ENCODE measurements at regions not wholly inside any gene's neighbourhood (a gene's known extent, or its start where the extent isn't known, plus 50 kb on each side); places are given as distances from the start of the nearest gene placed in this dataset.
"Not testable (repeated sequence)": the region's sequence is repeated elsewhere in the genome, so short reads cannot be mapped to it uniquely, and the experiment has no call there.

GRCh38 chr10:109264004-109264403 is 659.3 kb downstream of the XPNPEP1 start:
- no peak for DNase-seq

DNA sequence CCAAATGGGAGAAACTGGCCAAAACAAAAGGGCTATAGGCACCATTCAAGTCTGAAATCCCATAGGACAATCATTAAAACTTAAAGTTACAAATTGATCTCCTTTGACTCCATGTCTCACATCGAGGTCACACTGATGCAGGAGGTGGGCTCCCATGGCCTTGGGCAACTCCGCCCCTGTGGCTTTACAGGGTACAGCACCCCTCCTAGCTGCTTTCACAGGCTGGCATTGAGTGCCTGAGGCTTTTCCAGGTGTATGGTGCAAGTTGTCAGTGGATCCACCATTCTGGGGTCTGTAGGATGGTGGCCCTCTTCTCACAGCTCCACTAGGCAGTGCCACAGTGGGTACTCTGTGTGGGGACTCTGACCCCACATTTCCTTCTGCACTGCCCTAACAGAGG is 662.1 kb downstream of the XPNPEP1 start:
- no peak for DNase-seq

DNA sequence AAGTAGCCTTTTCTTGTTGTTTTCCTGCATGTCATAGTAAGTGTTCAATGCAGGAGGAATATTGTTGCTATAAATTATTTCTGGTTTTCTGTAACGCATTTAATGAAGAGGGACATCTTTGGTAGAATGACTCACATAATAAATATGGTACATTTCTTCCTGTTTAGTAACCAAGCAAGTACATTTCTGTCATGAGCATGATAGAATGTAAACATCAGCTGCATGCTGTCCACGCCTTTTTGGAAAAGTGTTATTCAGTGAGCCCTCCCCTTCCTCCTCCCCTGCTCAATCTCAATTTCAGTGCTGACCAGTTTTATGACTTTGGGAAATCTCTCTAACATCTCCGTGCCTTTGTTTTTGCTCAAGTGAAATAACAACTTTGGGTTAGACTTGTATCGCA is 664.0 kb downstream of the XPNPEP1 start:
- DNase-seq, result no peak

DNA sequence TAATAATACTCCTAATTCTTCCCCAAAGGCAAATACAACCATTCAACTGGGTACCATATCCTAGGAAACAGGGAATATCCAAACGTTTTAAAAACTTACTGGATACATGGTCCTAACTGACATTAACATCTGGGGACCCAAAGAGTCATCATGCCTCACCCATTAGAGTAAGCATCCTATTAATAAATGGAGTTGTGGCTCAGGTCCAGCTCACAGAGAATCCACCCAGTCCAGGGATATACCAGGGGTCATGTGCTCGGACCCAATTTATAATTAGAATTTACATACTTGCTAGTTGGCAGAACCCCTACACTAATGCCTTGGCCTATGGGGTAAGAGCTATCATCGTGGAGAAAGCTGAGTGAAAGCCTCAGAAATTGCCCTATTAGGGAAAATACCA is 670.0 kb downstream of the XPNPEP1 start:
- DNase-seq, result no peak

DNA sequence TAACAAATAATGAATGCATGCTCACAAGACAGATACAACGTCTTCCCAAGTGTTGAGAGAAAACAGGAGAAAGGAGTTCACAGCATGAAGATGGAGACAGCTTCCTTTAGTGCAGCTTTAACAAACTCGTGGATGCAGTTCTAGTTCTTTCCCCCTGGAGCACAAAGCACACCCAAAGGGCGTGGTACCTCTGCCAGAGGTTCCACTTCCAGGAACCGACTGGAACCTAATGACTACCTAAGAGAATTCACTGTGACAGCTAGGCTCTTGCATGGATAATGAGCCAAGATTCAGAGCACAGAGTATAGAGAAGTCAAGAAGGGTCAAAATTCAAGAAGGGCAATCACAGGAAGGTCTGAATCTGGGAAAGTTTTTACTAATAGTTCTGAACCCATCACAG is 673.2 kb downstream of the XPNPEP1 start:
- DNase-seq, result no peak

DNA sequence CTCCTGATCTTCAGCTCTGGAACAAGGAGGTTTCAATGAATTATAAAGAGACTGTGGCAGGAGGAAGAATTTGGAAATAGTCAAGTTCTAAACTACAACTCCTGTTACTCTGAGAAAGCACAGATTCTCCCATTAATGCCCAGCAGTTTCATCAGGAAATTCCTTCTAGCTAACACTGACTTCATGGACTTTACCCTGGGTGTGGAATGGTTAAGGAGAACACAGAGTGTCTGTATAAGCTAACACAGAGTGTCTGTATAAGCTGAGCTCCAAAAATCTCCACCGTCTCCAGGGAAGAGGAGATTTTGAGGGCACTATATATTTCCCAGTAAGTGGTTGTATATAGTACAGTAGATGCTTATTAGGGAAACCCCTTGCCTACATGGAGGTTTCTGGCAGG is 675.5 kb downstream of the XPNPEP1 start:
- DNase-seq, result no peak

DNA sequence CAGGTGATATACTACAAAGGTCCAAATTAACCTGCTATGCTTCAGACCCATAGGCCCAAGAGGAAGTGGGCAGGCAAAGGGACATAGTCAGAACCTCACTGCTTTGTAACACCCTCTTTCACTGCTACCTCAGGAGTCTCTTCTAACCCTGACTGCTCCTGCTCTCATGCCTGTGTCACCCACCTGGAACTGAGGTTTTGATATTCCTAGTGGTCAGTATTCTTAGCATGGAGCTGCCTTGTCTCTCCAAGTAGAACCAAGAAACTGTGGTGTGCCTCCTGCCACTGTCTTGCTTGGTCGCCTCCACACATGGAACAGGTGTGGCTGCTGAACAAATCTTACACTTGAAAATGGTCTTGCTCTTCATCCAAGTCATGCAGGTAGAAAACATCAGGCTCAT is 677.5 kb downstream of the XPNPEP1 start:
- DNase-seq, result no peak

DNA sequence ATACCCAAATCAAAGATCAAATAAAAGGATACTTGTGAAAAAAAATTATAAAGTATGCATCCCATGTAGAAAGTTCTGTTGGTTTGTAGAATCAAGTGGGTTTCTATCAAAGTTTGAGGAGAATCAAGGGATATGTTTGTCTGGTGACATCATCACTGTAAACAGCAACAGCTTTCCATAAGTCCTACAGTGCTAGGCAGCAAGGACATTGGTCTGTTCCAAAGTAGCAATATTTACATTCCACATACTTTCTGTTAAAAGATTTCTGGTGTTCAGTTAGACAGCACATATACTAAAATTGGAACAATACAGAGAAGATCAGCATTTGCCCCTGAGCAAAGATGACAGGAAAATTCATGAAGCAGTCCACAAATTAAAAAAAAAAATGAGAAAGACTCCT is 683.9 kb downstream of the XPNPEP1 start:
- DNase-seq, result no peak

DNA sequence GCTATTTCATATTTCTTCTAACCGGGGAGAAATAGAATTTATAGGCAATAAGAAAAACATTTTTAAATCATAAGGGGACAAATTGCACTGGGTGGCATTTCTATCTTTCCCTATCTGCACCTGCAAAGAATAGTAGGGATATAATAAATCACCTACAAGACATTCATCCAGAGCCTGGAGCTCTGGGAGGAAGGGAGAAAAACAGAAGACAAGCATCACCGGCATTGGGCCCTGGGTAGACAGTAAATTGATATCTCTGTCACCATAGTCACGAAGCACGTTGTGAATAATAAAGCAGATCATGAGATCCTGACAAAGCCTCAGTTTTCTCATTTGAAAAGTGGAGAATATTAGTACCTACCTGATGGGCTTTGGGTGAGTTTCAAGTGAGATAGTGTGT is 685.6 kb downstream of the XPNPEP1 start:
- DNase-seq, result no peak

GRCh38 chr10:109237050-109237449 is 686.3 kb downstream of the XPNPEP1 start:
- no peak for DNase-seq

GRCh38 chr10:109223533-109223932 is 699.8 kb downstream of the XPNPEP1 start:
- not testable (repeated sequence) for DNase-seq

GRCh38 chr10:109219935-109220605 is 703.2 kb downstream of the XPNPEP1 start:
- no peak for DNase-seq

GRCh38 chr10:109218207-109218606 is 705.1 kb downstream of the XPNPEP1 start:
- DNase-seq, result no peak

- DNase-seq, result no peak
Observed at GRCh38 chr10:109215291-109216075, 707.8 kb downstream of the XPNPEP1 start.

GRCh38 chr10:109214891-109215290 is 708.4 kb downstream of the XPNPEP1 start:
- not testable (repeated sequence) for DNase-seq

DNA sequence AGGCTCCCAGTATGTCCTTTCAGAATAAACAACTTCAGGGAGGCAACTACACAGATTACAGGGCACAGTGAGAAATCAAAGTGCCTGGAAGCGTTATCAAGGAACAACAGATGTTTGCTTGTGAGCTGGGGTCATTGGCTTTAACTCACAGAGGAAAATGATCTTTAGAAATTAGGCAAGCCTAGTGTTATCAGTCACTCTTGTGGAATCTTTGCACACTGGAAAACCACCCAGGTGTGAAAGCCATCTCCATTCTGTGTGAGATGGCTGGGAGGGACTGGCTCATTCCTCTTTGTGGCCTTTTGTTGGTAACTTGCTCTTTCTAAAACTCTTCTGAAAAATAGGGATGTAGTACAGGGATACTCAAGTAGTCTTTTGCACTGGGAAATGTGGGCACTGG is 716.0 kb downstream of the XPNPEP1 start:
- DNase-seq, result no peak

DNA sequence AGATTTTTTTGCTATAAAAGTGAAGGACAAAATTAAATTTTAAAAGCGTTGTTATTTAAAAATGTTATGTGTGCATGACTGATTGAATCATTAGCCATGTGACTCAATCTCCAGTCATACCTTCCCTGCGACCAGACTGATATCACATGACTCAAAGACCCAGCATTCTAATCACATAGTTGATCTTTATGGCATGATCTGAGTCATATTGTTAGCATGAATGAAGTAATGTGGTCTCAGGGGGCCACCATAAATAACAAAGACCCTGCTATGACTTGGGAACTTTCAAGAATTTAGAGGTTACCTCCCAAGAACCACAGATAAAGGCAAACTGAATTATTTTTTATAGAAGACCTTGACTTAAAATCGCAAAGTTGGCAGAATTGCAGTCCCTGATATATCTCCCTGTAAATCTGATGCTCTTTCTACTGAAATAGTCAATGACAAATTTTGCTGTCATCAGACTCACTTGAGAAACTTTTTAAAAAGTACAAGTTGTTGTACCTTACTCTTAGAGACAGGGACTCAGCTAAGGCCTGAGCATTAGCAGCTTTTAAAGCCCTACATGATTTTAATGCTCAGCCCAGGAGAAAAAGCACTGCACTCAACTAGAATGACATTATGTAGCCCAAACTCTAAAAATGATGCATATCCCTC is 717.3 kb downstream of the XPNPEP1 start:
- DNase-seq, result no peak

- no peak for DNase-seq
Observed at GRCh38 chr10:109203646-109204353, 719.5 kb downstream of the XPNPEP1 start.

DNA sequence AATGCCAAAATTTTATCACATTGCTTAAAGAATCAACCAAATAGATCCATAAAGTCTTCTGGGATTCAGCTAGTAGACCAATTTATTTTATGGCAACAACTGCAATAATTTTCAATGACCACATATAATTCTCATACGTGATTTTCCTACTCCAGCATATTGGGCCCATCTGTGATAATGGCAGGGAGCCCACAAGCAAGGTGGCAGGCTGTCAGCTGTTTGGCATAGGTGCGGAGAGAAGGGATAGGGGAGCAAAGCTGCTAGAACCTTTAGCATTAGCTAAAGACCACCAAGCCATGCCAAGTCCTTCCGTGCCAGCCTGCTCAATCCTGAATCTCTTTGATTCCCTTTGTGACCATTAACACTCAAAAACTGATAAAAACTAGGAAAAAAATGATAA is 721.2 kb downstream of the XPNPEP1 start:
- DNase-seq, result no peak

GRCh38 chr10:109200646-109201045 is 722.7 kb downstream of the XPNPEP1 start:
- no peak for DNase-seq

DNA sequence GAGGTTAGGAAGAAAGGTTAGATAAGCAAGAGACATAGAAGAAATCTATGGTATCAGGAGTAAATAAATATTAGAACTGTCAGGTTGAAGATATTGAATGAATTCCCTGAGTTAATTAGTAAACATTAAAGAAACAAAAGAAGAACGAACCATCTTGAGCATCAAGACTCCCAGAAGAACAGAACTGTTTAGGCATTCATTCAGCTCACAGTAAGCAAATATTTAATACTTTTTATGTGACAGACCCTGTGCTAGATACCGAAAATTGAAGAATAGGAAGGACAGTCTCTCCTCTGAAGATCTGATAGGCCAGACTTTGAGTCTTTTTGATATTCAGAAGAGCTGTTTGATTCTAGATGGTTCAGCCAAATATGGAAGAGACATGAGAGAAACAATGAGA is 731.5 kb downstream of the XPNPEP1 start:
- DNase-seq, result no peak

GRCh38 chr10:109191341-109191740 is 732.0 kb downstream of the XPNPEP1 start:
- DNase-seq, result no peak

DNA sequence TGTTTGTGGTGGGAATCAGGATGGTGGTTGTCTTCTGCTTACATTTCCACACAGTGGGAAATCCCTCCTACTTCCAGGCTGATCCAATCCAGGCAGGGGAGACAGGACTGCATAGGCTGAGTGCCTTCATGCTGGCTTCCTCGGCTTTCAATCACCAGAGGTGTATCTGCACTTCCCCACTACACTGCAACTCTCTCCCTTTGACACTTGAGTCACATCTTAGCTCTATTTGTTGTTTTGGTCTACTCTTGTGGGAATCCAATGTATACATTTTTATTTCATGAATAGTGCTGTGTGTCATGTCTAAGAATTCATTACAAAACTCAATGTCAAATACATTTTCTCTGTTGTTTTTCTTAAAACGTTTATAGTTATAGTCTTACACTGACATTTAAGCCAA is 735.6 kb downstream of the XPNPEP1 start:
- DNase-seq, result no peak
